SK-N-SH (cell line): ENCODE measurements at regions not wholly inside any gene's neighbourhood (a gene's known extent, or its start where the extent isn't known, plus 50 kb on each side); places are given as distances from the start of the nearest gene placed in this dataset.

ENCODE experiments used
- CTCF ChIP-seq: fragments of 200-600 bp; sonication (generic); IDR thresholded peaks from 2 replicates; pipeline ENCODE4 v1.6.1; 2017; ENCODE audit warnings: antibody characterized with exemption, mild to moderate bottlenecking, moderate library complexity
- EZH2phosphoT487 ChIP-seq: fragments of 200-600 bp; sonication (generic); IDR thresholded peaks from 2 replicates; pipeline ENCODE4 v1.6.1; 2017; ENCODE audit warnings: low read depth, mixed run types, mild to moderate bottlenecking, antibody characterized with exemption, moderate library complexity, borderline replicate concordance
- MAX ChIP-seq: IDR thresholded peaks from 2 replicates; pipeline ENCODE4 v1.4.0; 2012; ENCODE audit warnings: low read depth
- MEF2A ChIP-seq: IDR thresholded peaks from 2 replicates; pipeline ENCODE4 v1.4.0; 2012; ENCODE audit warnings: low read depth, borderline replicate concordance
- MXI1 ChIP-seq: IDR thresholded peaks from 2 replicates; pipeline ENCODE4 v1.6.1; 2012; ENCODE audit warnings: mild to moderate bottlenecking, low read depth, low read length, improper control_type of control experiment
- RAD21 ChIP-seq: IDR thresholded peaks from 2 replicates; pipeline ENCODE4 v1.6.1; 2012; ENCODE audit warnings: mild to moderate bottlenecking, low read length
- REST ChIP-seq: IDR thresholded peaks from 2 replicates; pipeline ENCODE4 v1.6.1; 2012; ENCODE audit warnings: mild to moderate bottlenecking, low read depth, low read length, moderate library complexity
- SIN3A ChIP-seq: IDR thresholded peaks from 2 replicates; pipeline ENCODE4 v1.6.1; 2012; ENCODE audit warnings: low read depth, mild to moderate bottlenecking, low read length, moderate library complexity, borderline replicate concordance

- TF ChIP-seq EZH2phosphoT487, result no peak
- TF ChIP-seq CTCF, result no peak
- TF ChIP-seq MXI1, result no peak
- no peak for TF ChIP-seq MEF2A
- TF ChIP-seq REST, result no peak
- TF ChIP-seq SIN3A, result no peak
- TF ChIP-seq MAX, result no peak
- no peak for TF ChIP-seq RAD21
Measured at GRCh38 chr6:85137865-85138264, 312.0 kb upstream of the NT5E start.
